Head of caudate nucleus (tissue), 42 donors: ENCODE measurements at regions not wholly inside any gene's neighbourhood (a gene's known extent, or its start where the extent isn't known, plus 50 kb on each side); places are given as distances from the start of the nearest gene placed in this dataset.
A peak's percentile ranks its signal among the peaks of the same experiment; 100 is the strongest.
"Not testable (repeated sequence)": the region's sequence is repeated elsewhere in the genome, so short reads cannot be mapped to it uniquely, and the experiment has no call there.

ENCODE experiments used
- DNase-seq, 42 donors: peaks; one replicate each; pipeline versions ENCODE4 v3.0.0 to v3.0.0-alpha.2; 2020 to 2021; ENCODE audit warnings: mixed read lengths in 7 of 42
- intact Hi-C: fragments of 100-400 bp; cut with DNase I; formaldehyde crosslinking; loops from one replicate; pipeline ENCODE4 v1.15.0; 2022

- DNase-seq, result no peak
- intact Hi-C loops, result no loop called here
Measured at GRCh38 chr11:114915871-114916805, 237.8 kb downstream of the NXPE2 start.

DNA sequence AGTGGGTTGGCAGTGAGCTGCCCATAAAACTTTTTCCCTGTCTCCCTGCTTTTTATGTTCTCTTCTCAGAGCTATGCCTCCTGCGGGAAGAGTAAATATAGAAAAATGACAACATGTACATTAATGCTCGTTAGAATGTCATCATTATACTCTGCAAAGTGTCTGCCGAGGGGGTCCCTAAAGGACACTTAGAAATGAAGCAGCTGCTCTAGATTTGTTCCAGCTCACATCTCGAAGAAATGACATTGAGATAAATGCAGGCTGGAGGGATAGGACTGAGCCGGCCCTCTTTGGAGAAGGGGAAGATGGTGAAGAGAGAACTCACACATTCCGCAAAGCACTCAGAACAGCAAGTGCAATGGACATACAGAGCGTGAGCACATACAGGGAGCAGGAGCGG, 240.0 kb downstream of the NXPE2 start:
- DNase-seq, result no peak
- intact Hi-C loops, result no loop called here

GRCh38 chr11:114921697-114922096, 243.4 kb downstream of the NXPE2 start:
- no peak for DNase-seq
- intact Hi-C loops, result no loop called here

DNA sequence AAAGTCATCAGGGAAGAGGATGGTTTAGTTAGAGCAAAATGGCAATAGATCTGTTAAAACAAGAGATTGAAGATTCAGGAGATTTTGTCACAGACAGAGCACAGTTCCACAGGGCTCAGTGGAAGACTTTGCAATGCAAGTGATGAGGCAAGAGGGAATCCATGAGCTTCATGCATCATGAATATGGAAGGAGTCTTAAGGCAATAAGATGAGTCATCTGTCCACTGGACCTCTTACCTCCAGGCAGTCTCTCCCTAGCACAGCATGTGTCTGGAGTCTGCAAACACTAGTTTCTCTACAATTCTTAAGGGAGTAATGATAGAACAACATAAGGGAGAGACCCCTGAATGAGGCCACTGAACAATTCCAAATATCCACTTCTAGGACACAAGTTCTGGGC, 245.7 kb downstream of the NXPE2 start:
- intact Hi-C loops, result no loop called here
- no peak for DNase-seq

- intact Hi-C loops, result no loop called here
- DNase-seq, result no peak
Measured at GRCh38 chr11:114925591-114925990, 247.3 kb downstream of the NXPE2 start.

DNA sequence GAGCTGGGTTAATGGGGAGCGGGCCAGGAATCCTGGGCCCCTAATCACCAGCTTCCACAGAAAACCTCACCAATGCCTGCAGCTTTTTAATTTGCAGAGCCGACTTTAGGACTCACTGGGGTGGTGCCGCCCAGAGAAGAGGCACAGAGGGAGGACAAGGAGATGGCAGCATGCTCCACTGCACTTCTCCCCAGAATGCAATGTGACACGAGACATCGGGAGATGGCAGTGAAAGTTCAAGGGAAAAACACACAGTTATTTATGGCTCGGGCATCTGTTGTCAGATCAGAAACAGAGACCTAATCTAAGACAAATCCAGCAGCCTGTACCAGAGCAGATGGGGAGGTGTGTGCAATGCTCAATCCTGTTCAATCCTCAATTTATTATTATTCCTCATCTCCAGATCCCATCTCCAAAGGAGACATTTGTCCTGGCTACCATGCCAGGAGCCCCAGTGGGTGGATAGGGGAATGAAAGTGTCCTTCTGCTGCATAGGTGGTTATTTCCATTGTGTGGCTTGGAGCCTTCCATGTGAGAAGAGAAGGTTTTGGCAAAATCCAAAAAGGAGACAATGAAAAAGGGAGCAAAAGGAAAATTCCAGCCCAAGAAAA, 250.0 kb downstream of the NXPE2 start:
- no peak for DNase-seq
- intact Hi-C loops, result no loop called here

DNA sequence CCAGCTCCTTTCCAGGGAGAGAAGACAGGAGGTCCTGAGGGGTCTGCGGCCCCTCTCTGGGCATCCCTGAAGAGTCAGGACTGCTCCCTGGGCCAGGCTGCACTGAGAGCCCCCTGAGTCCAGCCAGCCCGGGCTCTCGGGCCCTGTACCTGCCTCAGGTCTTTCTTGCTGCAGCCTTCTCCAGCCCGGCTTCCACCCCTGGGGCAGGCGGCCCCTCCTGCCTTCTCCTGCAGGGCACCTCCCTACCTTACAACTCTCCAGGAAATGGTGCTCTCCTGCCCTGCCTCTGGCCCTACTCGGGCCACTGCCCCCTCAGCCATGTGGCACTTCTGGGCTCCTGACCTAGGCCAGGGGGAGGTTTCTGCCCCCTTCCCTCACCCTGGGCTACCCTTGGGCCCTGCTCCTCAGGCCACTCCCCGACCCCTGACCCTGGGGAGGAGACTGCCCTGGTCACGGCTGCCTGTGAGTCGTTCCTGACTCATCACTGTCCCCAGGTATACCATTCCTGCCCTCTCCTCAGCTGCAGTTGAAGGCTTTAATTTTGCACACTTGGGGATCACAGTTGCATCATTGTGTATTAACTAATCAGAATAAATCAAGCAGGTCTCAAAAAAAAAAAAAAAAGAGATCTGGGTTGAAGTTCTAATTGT, 251.1 kb downstream of the NXPE2 start:
- no peak for DNase-seq
- intact Hi-C loops, result no loop called here

DNA sequence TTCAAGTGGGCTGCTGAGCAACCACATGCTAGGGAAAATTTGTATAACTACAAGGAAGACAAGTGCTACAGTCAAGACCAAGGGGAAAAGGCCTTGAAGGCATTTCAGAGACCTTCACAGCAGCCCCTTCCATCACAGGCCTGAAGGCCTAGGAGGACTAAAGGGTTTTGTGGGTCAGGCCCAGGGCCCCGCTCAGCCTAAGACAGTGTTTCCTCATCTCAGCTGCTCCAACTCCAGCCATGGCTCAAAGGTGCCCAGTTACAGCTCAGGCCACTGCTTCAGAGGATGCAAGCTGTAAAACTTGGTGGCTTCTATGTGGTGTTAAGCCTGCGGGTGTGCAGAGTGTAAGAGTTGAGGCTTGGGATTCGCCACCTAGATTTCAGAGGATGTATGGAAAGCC, 260.5 kb downstream of the NXPE2 start:
- no peak for DNase-seq
- intact Hi-C loops, result no loop called here

DNA sequence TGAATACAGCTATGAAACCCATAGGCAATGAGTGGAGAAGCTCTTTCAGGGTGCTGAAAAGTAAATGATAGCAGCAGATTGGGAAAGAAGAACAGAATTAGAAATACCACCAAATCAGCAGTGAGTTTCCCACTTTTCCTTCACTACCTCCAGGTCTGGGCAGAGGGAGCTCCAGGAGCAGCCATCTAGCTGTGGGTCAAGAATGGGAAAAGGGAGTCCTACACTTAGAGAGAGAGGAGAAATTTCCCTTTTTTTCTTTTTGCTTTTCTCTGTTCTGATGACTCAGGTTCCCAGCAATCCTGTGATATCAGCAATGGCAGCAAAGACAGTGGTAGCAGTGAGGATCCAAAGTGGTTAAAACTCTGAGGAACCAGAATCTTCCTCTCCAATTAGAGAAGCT, 263.9 kb downstream of the NXPE2 start:
- intact Hi-C loops, result no loop called here
- peak in 1 of 42 donors; percentile 3 for DNase-seq

DNA sequence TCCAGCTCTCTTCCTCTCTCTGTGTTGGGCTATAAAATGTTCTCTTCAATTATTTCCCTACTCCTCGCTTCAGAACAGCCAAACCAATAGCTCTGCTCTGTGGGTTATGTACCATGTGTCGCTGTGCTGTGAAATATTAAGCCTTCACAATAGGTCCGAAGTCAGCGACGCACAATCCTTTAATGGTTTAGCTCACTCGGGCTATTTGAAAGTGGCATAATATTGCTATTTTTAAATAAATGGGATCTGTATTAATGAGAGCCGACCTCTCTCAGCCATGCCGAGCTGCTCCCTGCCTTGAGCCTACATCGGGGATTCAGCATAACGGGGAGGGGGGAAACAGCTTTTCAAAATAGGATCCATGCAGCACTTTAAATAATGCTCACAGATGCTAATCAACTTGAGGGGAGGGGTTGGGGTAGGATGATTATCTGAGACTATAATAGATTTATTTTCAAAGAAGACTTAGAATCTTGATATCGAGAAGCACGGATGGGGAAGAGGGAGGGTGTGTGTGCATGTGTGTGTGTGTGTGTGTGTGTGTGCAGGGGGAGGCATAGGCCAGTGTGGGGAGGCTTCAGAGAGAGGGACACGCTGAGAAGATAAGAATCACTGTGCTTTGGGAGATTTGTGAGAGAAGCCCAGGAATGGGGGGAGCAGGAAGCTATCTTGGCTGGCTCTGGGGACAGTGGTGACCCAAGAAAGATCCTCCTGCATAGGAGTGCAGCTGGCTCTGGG, 271.5 kb downstream of the NXPE2 start:
- no peak for DNase-seq
- intact Hi-C loops, result no loop called here

DNA sequence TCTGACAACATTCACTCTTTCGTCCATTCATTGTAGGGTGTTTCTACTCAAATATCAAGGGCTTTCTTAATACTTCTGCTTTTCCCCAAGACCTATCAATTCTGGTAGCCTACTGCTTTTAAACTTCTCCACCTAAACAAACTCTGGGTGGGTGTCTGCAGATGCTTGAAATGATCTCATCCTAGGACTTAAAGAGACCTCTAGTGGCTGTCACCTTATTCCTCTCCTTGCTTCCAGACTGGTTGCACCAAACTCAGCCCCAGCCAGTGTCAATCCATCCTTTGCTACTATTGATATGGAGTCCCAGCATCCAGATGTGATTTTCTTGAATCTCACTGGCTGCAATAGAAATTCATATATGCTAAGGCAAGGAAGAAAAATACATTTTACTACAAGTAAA, 274.7 kb downstream of the NXPE2 start:
- peak in 8 of 42 donors; percentile 2 to 54 (median 14) for DNase-seq
- intact Hi-C loops, result no loop called here

DNA sequence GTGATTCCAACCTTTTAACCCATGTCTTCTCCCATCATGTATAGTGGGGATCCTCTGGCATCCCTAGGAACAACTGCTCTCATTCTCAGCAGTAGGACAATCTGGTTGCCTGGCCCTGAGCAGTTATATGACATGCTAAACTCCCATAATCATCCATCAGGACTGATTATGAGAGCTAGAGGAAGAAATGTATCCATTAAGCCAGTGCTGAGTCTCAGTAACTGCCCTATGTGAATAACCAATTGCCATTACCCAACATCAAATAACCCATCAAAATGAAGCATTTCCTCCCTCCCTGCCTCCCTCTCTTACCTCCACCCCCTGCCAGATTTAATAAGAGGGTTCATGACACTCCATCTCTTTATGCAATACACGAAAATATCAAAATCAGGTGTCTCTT, 277.6 kb downstream of the NXPE2 start:
- intact Hi-C loops, result no loop called here
- DNase-seq, result no peak

DNA sequence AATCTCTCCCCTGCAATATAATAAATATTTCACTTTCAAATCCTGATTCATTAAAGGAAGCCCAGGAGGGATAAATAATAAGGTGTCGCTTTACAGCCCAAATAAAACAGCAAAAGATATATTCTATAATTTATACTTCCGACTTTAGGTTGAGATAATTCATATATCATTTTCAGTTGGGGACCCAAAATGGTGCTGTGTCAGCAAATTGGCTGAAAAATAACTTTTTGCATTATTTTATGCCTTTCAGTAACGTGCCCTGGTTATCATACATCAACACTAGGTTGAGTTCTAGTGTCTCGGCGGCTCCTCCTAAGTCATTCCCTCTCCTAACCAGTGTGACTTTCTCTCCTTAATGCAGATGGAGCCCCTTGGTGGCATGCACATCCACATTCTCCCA, 278.2 kb downstream of the NXPE2 start:
- intact Hi-C loops, result no loop called here
- no peak for DNase-seq

DNA sequence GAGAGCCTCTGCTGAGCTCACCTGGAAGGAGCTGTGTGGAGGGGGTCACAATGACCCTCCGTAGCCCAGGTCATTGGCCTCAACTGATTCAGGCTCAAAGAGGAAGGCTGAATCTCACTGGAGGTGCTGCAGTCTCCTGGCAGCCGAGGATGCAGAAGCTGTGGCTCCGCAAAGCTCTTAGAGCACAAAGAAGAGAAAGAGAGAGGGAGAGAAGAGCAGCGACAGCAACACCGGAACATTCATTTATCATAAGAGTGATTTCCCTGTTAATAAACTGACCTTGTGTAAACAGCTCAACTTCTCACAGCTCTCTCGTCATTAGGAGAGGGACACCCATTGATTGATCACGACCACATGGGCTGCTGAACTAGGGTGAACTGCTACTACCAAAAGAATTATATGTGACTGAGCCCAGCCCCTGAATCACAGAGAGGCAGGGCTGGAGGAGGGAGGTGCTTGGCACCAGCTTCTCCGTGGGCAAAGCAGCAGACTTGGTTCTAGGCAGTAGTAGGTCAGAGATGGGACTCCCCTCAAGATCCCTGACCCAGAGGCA, 281.7 kb downstream of the NXPE2 start:
- DNase-seq, result no peak
- intact Hi-C loops, result no loop called here

GRCh38 chr11:114960819-114961218, 282.5 kb downstream of the NXPE2 start:
- intact Hi-C loops, DNase-seq: not testable (repeated sequence)

DNA sequence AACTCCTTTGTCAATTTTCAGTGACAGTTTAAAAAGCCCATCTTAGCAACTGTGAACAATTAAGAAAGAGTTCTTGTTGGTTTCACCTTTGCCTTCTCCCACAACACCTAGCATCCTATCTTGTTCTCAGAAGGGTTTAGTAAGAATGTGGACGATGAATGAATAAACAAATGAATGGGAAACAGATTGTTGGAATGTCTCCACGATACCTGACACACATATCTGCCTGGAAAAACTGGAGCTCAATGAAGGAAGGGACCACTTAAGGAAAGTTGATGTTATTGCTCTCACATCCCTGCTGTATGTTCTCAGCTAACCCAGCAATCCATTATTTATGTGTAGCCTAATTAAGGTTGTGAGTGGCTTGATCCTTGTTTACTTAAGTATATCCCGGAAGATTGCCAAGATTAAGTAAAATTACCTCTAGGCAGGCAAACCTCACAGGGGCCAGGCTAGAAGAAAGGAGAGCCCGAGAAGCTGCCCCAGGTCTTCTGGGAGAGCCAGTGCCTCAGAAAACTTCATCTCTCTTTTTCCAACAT, 286.4 kb downstream of the NXPE2 start:
- no peak for DNase-seq
- intact Hi-C loops, result no loop called here

- intact Hi-C loops, result no loop called here
- no peak for DNase-seq
Measured at GRCh38 chr11:114970927-114971645, 292.8 kb downstream of the NXPE2 start.

- intact Hi-C loops, result no loop called here
Measured at GRCh38 chr11:114972105-114972504, 293.8 kb downstream of the NXPE2 start.

More at GRCh38 chr11:114972105-114972504, 293.8 kb downstream of the NXPE2 start:
- no peak for DNase-seq
